ENCODE measurements at regions not wholly inside any gene's neighbourhood (a gene's known extent, or its start where the extent isn't known, plus 50 kb on each side); places are given as distances from the start of the nearest gene placed in this dataset.
"Not testable (repeated sequence)": the region's sequence is repeated elsewhere in the genome, so short reads cannot be mapped to it uniquely, and the experiment has no call there.

- ATAC-seq: no peak
- peaks cover 8% of the 10 kb centered on the region for H3K9me3 Mint-ChIP-seq
- peaks cover 11% of the 10 kb centered on the region for H3K4me1 Mint-ChIP-seq
- no peaks in the 10 kb centered on the region for H3K36me3 Mint-ChIP-seq (ENCODE audit: low read depth)
- no peak overlapping the region for H3K27ac Mint-ChIP-seq
- H3K4me3 Mint-ChIP-seq: no peak overlapping the region
- no peak for DNase-seq
- no peaks in the 10 kb centered on the region for H3K27me3 Mint-ChIP-seq
These were observed 224.9 kb downstream of the HS3ST3B1 start for GRCh38 chr17:14525551-14526455.

DNA sequence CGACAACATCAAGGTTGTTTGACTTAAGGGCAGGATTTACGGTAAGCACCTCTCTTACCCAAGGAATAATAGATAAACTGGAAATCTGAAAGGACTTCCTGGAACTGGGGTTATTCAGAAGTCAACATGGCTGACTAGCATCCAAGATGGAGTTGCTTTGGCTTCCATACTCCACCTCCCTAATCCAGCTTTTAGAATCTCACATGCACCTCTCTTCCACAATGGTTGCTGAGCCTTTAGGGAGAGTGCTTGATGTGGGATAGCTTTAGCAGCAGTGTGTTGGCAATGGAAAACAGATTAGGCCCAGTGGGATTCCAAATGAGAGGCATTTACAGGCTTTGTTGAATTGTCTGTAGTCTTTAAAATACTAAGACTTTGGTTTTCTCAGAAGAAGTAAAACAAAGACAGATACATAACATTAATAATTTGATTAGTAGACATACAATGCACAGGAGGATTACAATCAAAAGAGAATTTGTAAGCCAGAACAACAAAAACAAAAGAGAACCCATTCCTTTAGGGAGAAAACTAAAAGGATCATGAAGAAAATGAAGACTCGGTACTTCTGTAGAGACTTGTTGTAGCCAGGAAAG lies 222.0 kb downstream of the HS3ST3B1 start:
- H3K27me3 Mint-ChIP-seq: peaks cover 2% of the 10 kb centered on the region
- H3K4me1 Mint-ChIP-seq: peaks cover 11% of the 10 kb centered on the region
- H3K27ac Mint-ChIP-seq: no peak overlapping the region
- no peak for ATAC-seq
- H3K9me3 Mint-ChIP-seq: no peaks in the 10 kb centered on the region
- no peak overlapping the region for H3K4me3 Mint-ChIP-seq
- DNase-seq: no peak
- no peaks in the 10 kb centered on the region for H3K36me3 Mint-ChIP-seq (ENCODE audit: low read depth)

DNA sequence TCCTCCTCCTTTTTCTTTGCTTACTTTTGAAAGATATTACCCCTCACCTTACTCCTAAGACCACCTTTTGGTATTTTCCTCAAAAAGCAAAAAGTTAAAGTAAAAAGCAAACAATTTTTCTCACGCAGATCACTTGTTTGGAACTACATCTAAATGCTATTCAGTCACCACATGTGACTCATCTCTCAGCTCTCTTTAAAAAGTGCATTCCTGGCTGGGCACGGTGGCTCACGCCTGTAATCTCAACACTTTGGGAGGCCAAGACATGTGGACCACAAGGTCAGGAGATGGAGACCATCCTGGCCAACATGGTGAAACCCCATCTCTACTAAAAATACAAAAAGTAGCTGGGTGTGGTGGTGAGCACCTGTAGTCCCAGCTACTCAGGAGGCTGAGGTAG lies 218.0 kb downstream of the HS3ST3B1 start:
- not testable (repeated sequence) for DNase-seq; H3K27ac Mint-ChIP-seq; H3K4me3 Mint-ChIP-seq; H3K4me1 Mint-ChIP-seq; ATAC-seq; H3K36me3 Mint-ChIP-seq (ENCODE audit: low read depth); H3K9me3 Mint-ChIP-seq; H3K27me3 Mint-ChIP-seq

- Mint-ChIP-seq H3K9me3 (no peaks in the 10 kb centered on the region), H3K27ac (no peak overlapping the region), H3K4me3 (no peak overlapping the region), H3K36me3 (ENCODE audit: low read depth) (no peaks in the 10 kb centered on the region), H3K27me3 (peaks cover 2% of the 10 kb centered on the region), H3K4me1 (no peaks in the 10 kb centered on the region)
- DNase-seq (no peak), ATAC-seq (no peak)
These were observed 214.1 kb downstream of the HS3ST3B1 start for GRCh38 chr17:14514973-14515372.

- Mint-ChIP-seq H3K27ac (no peak overlapping the region), H3K4me1 (no peaks in the 10 kb centered on the region), H3K36me3 (ENCODE audit: low read depth) (no peaks in the 10 kb centered on the region), H3K27me3 (no peaks in the 10 kb centered on the region), H3K9me3 (no peaks in the 10 kb centered on the region), H3K4me3 (no peak overlapping the region)
- ATAC-seq (no peak), DNase-seq (no peak)
These were observed 213.0 kb downstream of the HS3ST3B1 start for GRCh38 chr17:14513835-14514234.

DNA sequence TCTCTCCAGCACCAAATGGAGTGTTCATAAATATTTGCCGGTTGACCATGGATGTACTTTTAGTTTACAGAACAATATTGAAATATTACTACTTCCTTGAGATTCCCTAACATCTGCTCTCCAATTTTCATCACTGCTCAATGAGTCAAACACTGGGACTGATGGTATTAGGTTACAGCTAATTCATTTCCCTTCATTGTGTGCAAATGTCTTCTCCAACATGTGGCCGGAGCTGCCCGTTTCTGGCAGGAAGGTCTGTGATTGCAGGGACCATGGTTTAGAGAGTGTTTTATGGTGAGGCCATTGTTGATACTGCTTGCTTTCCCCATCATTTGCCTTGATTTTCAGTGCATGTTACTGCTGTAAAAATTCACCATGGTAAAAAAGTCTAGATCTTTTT lies 209.3 kb downstream of the HS3ST3B1 start:
- no peak for DNase-seq

GRCh38 chr17:14508156-14508555 lies 207.3 kb downstream of the HS3ST3B1 start:
- no peak for ATAC-seq
- no peak for DNase-seq
- Mint-ChIP-seq H3K27ac (no peak overlapping the region), H3K9me3 (no peaks in the 10 kb centered on the region), H3K27me3 (peaks cover 2% of the 10 kb centered on the region), H3K4me3 (no peak overlapping the region), H3K4me1 (no peaks in the 10 kb centered on the region), H3K36me3 (ENCODE audit: low read depth) (no peaks in the 10 kb centered on the region)

More for the DNA sequence above, 209.3 kb downstream of the HS3ST3B1 start:
- Mint-ChIP-seq H3K9me3 (no peaks in the 10 kb centered on the region), H3K4me1 (no peaks in the 10 kb centered on the region), H3K36me3 (ENCODE audit: low read depth) (no peaks in the 10 kb centered on the region), H3K27me3 (peaks cover under 1% of the 10 kb centered on the region), H3K4me3 (no peak overlapping the region), H3K27ac (no peak overlapping the region)
- no peak for ATAC-seq

- no peaks in the 10 kb centered on the region for H3K9me3 Mint-ChIP-seq
- no peaks in the 10 kb centered on the region for H3K36me3 Mint-ChIP-seq (ENCODE audit: low read depth)
- no peak overlapping the region for H3K4me3 Mint-ChIP-seq
- H3K27ac Mint-ChIP-seq: no peak overlapping the region
- H3K27me3 Mint-ChIP-seq: peaks cover 2% of the 10 kb centered on the region
- DNase-seq: no peak
- H3K4me1 Mint-ChIP-seq: no peaks in the 10 kb centered on the region
- no peak for ATAC-seq
These were observed 205.5 kb downstream of the HS3ST3B1 start for GRCh38 chr17:14506364-14506763.

DNA sequence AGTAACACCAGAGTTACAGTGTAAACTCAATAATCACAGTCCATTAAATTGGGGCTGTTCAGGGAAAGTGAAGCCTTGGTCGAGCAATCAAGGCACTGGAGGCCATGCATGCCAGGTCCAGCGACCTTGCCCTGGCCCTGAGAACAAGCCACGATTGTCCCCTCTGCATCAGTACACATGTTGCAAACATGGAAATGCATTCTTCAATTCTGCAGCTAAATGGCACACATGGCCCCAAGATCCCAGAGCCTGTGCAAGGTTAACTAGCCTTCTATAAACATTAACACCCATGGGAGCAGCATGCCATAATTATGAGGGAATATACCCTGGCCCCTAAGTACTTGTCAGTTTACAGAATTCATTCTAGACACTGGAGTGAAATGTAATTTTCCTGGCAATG lies 204.7 kb downstream of the HS3ST3B1 start:
- ATAC-seq: no peak
- Mint-ChIP-seq H3K4me3 (no peak overlapping the region), H3K27ac (no peak overlapping the region), H3K4me1 (no peaks in the 10 kb centered on the region), H3K9me3 (no peaks in the 10 kb centered on the region), H3K36me3 (ENCODE audit: low read depth) (no peaks in the 10 kb centered on the region), H3K27me3 (peaks cover 2% of the 10 kb centered on the region)
- DNase-seq: no peak

DNA sequence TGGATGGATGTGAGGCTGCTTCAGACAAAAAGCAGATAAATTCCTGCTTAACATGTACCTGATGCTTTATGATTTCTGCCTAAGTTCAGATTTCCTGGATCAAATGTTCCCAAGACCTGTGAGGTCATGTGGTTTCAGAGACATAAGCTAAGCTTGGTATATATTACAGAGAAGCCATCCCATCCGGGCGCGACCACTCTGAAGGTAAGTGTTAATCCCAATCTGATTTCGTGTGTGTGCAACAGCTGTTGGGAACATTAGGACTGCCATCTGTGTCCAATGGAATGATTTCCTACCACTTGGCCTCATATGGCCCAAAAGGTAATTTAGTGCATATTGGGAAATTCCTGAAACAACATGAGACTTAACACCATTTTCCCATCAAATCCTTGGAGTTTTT lies 199.1 kb downstream of the HS3ST3B1 start:
- peaks cover 7% of the 10 kb centered on the region for H3K9me3 Mint-ChIP-seq
- no peaks in the 10 kb centered on the region for H3K36me3 Mint-ChIP-seq (ENCODE audit: low read depth)
- no peak overlapping the region for H3K27ac Mint-ChIP-seq
- H3K27me3 Mint-ChIP-seq: peaks cover 2% of the 10 kb centered on the region
- no peak for ATAC-seq
- no peak for DNase-seq
- no peaks in the 10 kb centered on the region for H3K4me1 Mint-ChIP-seq
- H3K4me3 Mint-ChIP-seq: no peak overlapping the region

DNA sequence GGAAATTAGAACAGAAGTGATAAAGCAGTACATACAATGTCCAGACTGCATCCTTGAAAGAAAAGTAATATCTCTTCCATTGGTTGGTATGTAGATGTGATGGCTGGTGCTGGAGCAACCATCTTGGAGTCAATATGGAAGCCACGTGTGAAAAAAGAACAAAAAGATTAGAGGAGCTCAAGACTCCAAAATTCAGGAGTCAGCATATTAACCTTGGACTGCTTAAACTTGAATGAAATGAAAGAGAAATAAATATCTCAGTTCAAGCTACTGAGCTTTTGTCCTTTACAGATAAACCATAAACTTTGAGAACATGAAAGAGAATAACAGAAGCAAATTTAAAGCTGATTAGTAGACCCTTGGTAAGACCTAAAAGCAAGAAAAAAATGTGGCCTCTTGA lies 197.9 kb downstream of the HS3ST3B1 start:
- Mint-ChIP-seq H3K9me3 (peaks cover 12% of the 10 kb centered on the region), H3K4me3 (no peak overlapping the region), H3K27ac (no peak overlapping the region), H3K36me3 (ENCODE audit: low read depth) (no peaks in the 10 kb centered on the region), H3K27me3 (peaks cover 1% of the 10 kb centered on the region), H3K4me1 (no peaks in the 10 kb centered on the region)
- no peak for ATAC-seq
- DNase-seq: no peak

DNA sequence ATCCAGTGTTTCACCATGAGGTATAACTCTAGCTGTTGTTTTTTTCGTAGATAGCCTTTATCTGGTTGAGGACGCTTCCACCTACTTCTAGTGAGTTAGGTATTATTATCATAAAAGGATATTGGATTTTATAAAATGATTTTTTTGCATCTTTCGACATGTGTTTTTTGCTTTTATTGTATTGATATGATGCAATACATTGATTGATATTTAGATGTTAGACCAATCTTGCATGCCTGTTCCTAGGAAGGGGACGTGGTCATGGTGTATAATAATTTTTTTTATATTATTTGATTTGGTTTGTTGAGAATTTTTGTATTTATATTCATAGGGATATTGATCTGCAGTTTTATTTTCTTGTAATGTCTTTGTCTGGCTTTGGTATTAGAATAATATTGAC lies 193.3 kb downstream of the HS3ST3B1 start:
- Mint-ChIP-seq H3K27ac (no peak overlapping the region), H3K4me1 (no peaks in the 10 kb centered on the region), H3K9me3 (peaks cover 12% of the 10 kb centered on the region), H3K4me3 (no peak overlapping the region), H3K36me3 (ENCODE audit: low read depth) (no peaks in the 10 kb centered on the region), H3K27me3 (peaks cover 1% of the 10 kb centered on the region)
- ATAC-seq (no peak), DNase-seq (no peak)

- Mint-ChIP-seq H3K4me3 (no peak overlapping the region), H3K27ac (no peak overlapping the region), H3K4me1 (no peaks in the 10 kb centered on the region), H3K9me3 (peaks cover 4% of the 10 kb centered on the region), H3K27me3 (no peaks in the 10 kb centered on the region), H3K36me3 (ENCODE audit: low read depth) (no peaks in the 10 kb centered on the region)
- DNase-seq (no peak), ATAC-seq (no peak)
These were observed 189.1 kb downstream of the HS3ST3B1 start for GRCh38 chr17:14489986-14490385.

DNA sequence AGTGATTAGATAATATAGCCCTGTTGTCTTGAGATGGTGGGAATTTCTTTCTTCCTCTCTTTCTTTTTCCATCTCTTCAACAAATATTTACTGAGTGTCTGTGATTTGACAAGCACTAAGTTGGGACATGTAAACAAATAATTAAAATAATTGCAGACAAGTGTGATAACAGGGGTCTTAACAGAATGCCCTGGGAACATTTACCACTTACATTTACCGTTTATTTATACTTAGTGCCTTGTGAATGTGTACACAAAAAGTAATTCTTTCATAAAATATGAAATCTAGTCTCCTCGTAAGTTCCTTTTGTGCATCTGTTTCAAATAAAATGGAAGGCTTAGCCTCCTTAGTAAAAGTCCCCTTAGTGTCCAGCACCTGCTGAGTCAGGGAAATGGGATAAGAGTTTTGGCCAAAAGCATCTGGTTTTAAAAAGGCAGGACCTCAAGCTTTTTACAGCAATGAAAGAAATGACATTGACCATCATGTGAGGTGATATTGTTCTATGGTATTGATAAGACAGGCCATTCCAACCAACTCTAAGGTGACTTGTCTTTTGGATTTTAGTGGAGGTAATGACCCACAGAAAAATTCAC lies 188.2 kb downstream of the HS3ST3B1 start:
- H3K27ac Mint-ChIP-seq: no peak overlapping the region
- no peak for DNase-seq
- H3K9me3 Mint-ChIP-seq: no peaks in the 10 kb centered on the region

GRCh38 chr17:14487068-14487467 lies 186.2 kb downstream of the HS3ST3B1 start:
- no peak for ATAC-seq
- H3K4me3 Mint-ChIP-seq: no peak overlapping the region
- no peaks in the 10 kb centered on the region for H3K27me3 Mint-ChIP-seq
- no peak for DNase-seq
- H3K27ac Mint-ChIP-seq: no peak overlapping the region
- H3K9me3 Mint-ChIP-seq: no peaks in the 10 kb centered on the region
- H3K36me3 Mint-ChIP-seq (ENCODE audit: low read depth): no peaks in the 10 kb centered on the region
- H3K4me1 Mint-ChIP-seq: no peaks in the 10 kb centered on the region

More for the DNA sequence above, 188.2 kb downstream of the HS3ST3B1 start:
- Mint-ChIP-seq H3K36me3 (ENCODE audit: low read depth) (no peaks in the 10 kb centered on the region), H3K4me1 (no peaks in the 10 kb centered on the region), H3K4me3 (no peak overlapping the region), H3K27me3 (no peaks in the 10 kb centered on the region)
- ATAC-seq: no peak
